ENCODE measurements at regions not wholly inside any gene's neighbourhood (a gene's known extent, or its start where the extent isn't known, plus 50 kb on each side); places are given as distances from the start of the nearest gene placed in this dataset.
A peak's percentile ranks its signal among the peaks of the same experiment; 100 is the strongest.

DNA sequence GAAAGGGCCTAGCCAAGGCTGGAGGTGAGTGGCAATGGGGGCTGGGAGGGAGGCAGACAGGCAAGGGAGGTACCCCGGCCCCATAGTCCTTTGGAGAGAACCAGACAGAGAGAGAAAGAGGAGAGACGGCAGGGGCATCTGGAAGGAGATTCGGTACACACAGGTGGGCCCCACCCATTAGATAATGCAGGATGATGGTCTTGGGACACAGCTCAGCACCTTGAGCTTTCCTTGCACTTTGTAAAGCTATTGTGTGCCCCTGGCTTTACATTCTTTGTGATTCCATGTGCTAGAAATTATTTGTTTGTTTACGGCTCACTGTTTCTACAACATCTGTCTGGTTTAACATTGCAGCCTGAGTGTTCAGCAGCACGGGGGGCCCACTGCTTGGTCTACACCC lies 83.1 kb downstream of the CTAGE1 start:
- ATAC-seq: no peak
- 90 to 97% (median 95%) methylated on average over 5 of the region's 5 CpGs for WGBS, 4 donors
- intact Hi-C loops (cut with DNase I): no loop called here

DNA sequence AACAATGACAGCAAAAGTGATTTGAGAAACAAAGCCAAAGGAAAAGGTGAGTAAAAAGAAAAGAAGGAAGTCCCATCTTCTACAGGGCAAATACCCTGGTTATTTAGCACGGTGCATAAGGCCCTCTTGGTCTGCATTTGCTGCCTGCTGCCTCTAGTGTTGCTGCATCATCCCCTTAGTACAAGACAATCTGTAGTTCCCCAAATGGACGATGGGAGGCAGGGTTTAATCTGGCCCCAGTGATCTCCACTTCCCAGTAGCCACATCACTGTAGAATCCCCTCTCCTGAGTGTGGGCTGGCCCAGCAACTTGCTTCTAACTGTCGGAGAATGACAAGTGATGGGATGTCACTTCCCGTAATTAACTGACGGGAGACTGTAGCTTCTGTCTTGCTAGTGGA lies 85.1 kb downstream of the CTAGE1 start:
- no peak overlapping the region for H3K27ac ChIP-seq
- H3K27me3 ChIP-seq: no peaks in the 10 kb centered on the region
- no peaks in the 10 kb centered on the region for H3K36me3 ChIP-seq
- H3K4me3 ChIP-seq: no peak overlapping the region
- ATAC-seq: no peak
- TF ChIP-seq POLR2A (IDR thresholded peaks at IDR 0.05): no peak
- TF ChIP-seq, protein P1, sequence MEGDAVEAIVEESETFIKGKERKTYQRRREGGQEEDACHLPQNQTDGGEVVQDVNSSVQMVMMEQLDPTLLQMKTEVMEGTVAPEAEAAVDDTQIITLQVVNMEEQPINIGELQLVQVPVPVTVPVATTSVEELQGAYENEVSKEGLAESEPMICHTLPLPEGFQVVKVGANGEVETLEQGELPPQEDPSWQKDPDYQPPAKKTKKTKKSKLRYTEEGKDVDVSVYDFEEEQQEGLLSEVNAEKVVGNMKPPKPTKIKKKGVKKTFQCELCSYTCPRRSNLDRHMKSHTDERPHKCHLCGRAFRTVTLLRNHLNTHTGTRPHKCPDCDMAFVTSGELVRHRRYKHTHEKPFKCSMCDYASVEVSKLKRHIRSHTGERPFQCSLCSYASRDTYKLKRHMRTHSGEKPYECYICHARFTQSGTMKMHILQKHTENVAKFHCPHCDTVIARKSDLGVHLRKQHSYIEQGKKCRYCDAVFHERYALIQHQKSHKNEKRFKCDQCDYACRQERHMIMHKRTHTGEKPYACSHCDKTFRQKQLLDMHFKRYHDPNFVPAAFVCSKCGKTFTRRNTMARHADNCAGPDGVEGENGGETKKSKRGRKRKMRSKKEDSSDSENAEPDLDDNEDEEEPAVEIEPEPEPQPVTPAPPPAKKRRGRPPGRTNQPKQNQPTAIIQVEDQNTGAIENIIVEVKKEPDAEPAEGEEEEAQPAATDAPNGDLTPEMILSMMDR (IDR thresholded peaks at IDR 0.05): no peak
- peaks cover 0 to 27% (median 15%) of the 10 kb centered on the region in 12 donors for H3K4me1 ChIP-seq
- intact Hi-C loops (cut with DNase I): no loop called here
- no peaks in the 10 kb centered on the region for H3K9me3 ChIP-seq
- no peak for DNase-seq
- WGBS, 4 donors: 69 to 89% (median 84%) methylated on average over 5 of the region's 5 CpGs

More for the DNA sequence above, 83.1 kb downstream of the CTAGE1 start:
- H3K27ac ChIP-seq: no peak overlapping the region
- TF ChIP-seq POLR2A (IDR thresholded peaks at IDR 0.05): no peak
- TF ChIP-seq, protein P1 (IDR thresholded peaks at IDR 0.05): no peak
- H3K4me3 ChIP-seq: no peak overlapping the region
- no peaks in the 10 kb centered on the region for H3K27me3 ChIP-seq
- H3K9me3 ChIP-seq: no peaks in the 10 kb centered on the region
- H3K36me3 ChIP-seq: no peaks in the 10 kb centered on the region
- DNase-seq: no peak
- peaks cover 0 to 35% (median 20%) of the 10 kb centered on the region in 12 donors for H3K4me1 ChIP-seq

DNA sequence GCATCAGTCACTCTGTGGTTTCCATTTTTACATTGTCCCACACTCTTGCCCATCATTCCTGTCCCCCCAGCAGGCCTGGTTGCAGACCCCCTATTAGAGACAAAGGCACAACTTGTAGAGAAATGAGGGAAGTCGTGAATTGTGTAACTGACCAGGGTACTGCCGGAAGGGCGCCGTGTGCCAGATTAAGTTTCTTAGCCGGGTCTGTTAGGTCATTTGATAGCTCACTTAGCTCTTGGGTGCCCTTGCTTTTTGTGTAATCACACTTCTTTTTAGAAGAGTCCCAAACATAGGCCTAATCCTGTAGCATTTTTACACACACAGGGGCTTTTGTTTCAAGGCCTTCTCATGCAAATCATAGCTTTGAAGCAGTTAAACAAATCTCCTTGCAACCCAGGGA lies 87.2 kb downstream of the CTAGE1 start:
- no peak overlapping the region for H3K27ac ChIP-seq
- peaks cover 0 to 8% (median 3%) of the 10 kb centered on the region in 12 donors for H3K4me1 ChIP-seq
- no peaks in the 10 kb centered on the region for H3K27me3 ChIP-seq
- 91 to 93% (median 92%) methylated on average over 5 of the region's 5 CpGs for WGBS, 4 donors
- no peaks in the 10 kb centered on the region for H3K36me3 ChIP-seq
- H3K9me3 ChIP-seq: no peaks in the 10 kb centered on the region
- intact Hi-C loops (cut with DNase I): no loop called here
- TF ChIP-seq POLR2A (IDR thresholded peaks at IDR 0.05): no peak
- TF ChIP-seq, protein P1 (IDR thresholded peaks at IDR 0.05): no peak
- DNase-seq (no peak), ATAC-seq (no peak)
- no peak overlapping the region for H3K4me3 ChIP-seq

DNA sequence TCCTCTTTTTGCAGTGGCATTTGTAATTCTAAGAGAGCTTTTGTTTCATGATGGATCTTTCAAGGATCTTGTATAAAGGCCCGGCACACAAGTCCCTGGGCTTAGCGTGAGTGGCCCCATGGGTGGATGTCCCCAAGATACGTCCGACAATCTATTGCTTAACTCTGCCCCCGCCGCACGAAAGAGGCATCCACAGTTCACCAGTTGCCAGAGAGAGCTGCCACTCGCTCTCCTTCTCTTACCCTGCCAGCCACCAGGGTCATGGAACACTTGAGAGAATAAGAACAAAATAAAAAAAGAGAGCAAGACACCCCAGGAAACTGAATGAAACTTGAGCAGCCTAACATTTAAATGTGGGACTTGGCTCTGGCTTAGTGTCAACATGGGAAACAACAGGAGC lies 92.3 kb downstream of the CTAGE1 start:
- intact Hi-C loops (cut with DNase I): loop anchor here in 2 of 10 donors (2.0 to 10.0 kb wide), 2 partner anchors 235 to 239 kb away; no protein-coding TSS in a partner anchor
- H3K4me3 ChIP-seq: no peak overlapping the region

More for the DNA sequence above, 92.3 kb downstream of the CTAGE1 start:
- TF ChIP-seq, protein P1 (IDR thresholded peaks at IDR 0.05): no peak
- no peak for TF ChIP-seq POLR2A (IDR thresholded peaks at IDR 0.05)
- Histone ChIP-seq H3K4me1 (peaks cover 0 to 32% (median 12%) of the 10 kb centered on the region in 12 donors), H3K9me3 (no peaks in the 10 kb centered on the region), H3K27ac (peak overlapping the region in 4 of 12 donors; percentile 19 to 73 (median 62)), H3K36me3 (no peaks in the 10 kb centered on the region), H3K27me3 (no peaks in the 10 kb centered on the region)
- no peak for DNase-seq
- WGBS, 4 donors: 89 to 93% (median 93%) methylated on average over 8 of the region's 8 CpGs
- ATAC-seq: no peak

All from heart left ventricle (tissue), 16 donors.